KMS-11 (cell line): ENCODE measurements at regions not wholly inside any gene's neighbourhood (a gene's known extent, or its start where the extent isn't known, plus 50 kb on each side); places are given as distances from the start of the nearest gene placed in this dataset.

Experiments
- H2AFZ ChIP-seq: fragments of 200-600 bp; sonication (generic); 2 replicates; pipeline ENCODE4 v1.6.1; 2016; ENCODE audit warnings: antibody characterized with exemption, mixed run types, low read depth
- H3K27ac ChIP-seq: fragments of 200-600 bp; sonication (generic); 2 replicates; pipeline ENCODE4 v1.6.1; 2016; ENCODE audit warnings: mild to moderate bottlenecking, mixed run types
- H3K27me3 ChIP-seq: fragments of 200-600 bp; sonication (generic); 2 replicates; pipeline ENCODE4 v1.6.1; 2017; ENCODE audit warnings: mild to moderate bottlenecking, low read depth, mixed run types, moderate library complexity; ENCODE audit not compliant: insufficient read depth
- H3K36me3 ChIP-seq: fragments of 200-600 bp; sonication (generic); 2 replicates; pipeline ENCODE4 v1.6.1; 2017; ENCODE audit warnings: mild to moderate bottlenecking, mixed run types; ENCODE audit not compliant: insufficient read depth
- H3K4me1 ChIP-seq: fragments of 200-600 bp; sonication (generic); 2 replicates; pipeline ENCODE4 v1.6.1; 2016; ENCODE audit warnings: mild to moderate bottlenecking, low read depth, mixed run types; ENCODE audit not compliant: poor library complexity, severe bottlenecking
- H3K4me2 ChIP-seq: fragments of 200-600 bp; sonication (generic); 2 replicates; pipeline ENCODE4 v1.7.0; 2016; ENCODE audit warnings: mild to moderate bottlenecking, mixed run types
- H3K4me3 ChIP-seq: fragments of 200-600 bp; sonication (generic); IDR thresholded peaks from 2 replicates; pipeline ENCODE4 v1.6.1; 2017; ENCODE audit warnings: low read depth, low read length, mixed read lengths; ENCODE audit not compliant: insufficient read depth
- H3K79me2 ChIP-seq: fragments of 200-600 bp; sonication (generic); 2 replicates; pipeline ENCODE4 v1.6.1; 2016; ENCODE audit warnings: low read depth, mixed run types; ENCODE audit not compliant: insufficient read depth
- H3K9ac ChIP-seq: fragments of 200-600 bp; sonication (generic); 2 replicates; pipeline ENCODE4 v1.6.1; 2016; ENCODE audit warnings: mild to moderate bottlenecking, mixed run types
- H4K20me1 ChIP-seq: fragments of 200-600 bp; sonication (generic); 2 replicates; pipeline ENCODE4 v1.6.1; 2016; ENCODE audit warnings: mild to moderate bottlenecking, mixed run types; ENCODE audit not compliant: insufficient read depth
- TF ChIP-seq, protein P1 (sequence below): fragments of 200-600 bp; sonication (generic); conservative IDR thresholded peaks from 2 replicates; pipeline ENCODE4 v1.6.1; 2017; ENCODE audit warnings: low read depth, mild to moderate bottlenecking, antibody characterized with exemption, low read length, moderate library complexity, mixed read lengths

GRCh38 chr1:162930532-162930931 lies 69.6 kb upstream of the CCDC190 start:
- no peak overlapping the region for H3K27ac ChIP-seq
- H3K36me3 ChIP-seq = no peaks in the 10 kb centered on the region
- H2AFZ ChIP-seq = no peak overlapping the region
- no peak overlapping the region for H3K4me3 ChIP-seq
- no peaks in the 10 kb centered on the region for H4K20me1 ChIP-seq
- TF ChIP-seq, protein P1, sequence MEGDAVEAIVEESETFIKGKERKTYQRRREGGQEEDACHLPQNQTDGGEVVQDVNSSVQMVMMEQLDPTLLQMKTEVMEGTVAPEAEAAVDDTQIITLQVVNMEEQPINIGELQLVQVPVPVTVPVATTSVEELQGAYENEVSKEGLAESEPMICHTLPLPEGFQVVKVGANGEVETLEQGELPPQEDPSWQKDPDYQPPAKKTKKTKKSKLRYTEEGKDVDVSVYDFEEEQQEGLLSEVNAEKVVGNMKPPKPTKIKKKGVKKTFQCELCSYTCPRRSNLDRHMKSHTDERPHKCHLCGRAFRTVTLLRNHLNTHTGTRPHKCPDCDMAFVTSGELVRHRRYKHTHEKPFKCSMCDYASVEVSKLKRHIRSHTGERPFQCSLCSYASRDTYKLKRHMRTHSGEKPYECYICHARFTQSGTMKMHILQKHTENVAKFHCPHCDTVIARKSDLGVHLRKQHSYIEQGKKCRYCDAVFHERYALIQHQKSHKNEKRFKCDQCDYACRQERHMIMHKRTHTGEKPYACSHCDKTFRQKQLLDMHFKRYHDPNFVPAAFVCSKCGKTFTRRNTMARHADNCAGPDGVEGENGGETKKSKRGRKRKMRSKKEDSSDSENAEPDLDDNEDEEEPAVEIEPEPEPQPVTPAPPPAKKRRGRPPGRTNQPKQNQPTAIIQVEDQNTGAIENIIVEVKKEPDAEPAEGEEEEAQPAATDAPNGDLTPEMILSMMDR = no peak
- no peaks in the 10 kb centered on the region for H3K27me3 ChIP-seq
- no peaks in the 10 kb centered on the region for H3K79me2 ChIP-seq
- H3K4me2 ChIP-seq = no peak overlapping the region
- no peaks in the 10 kb centered on the region for H3K4me1 ChIP-seq
- no peak overlapping the region for H3K9ac ChIP-seq

- Histone ChIP-seq H3K27me3 (no peaks in the 10 kb centered on the region), H3K9ac (no peak overlapping the region), H4K20me1 (no peaks in the 10 kb centered on the region), H3K27ac (no peak overlapping the region), H3K36me3 (no peaks in the 10 kb centered on the region), H2AFZ (no peak overlapping the region), H3K79me2 (no peaks in the 10 kb centered on the region), H3K4me3 (no peak overlapping the region), H3K4me2 (no peak overlapping the region), H3K4me1 (no peaks in the 10 kb centered on the region)
- TF ChIP-seq, protein P1 = no peak
Measured at GRCh38 chr1:162929177-162929576, 68.2 kb upstream of the CCDC190 start.

- Histone ChIP-seq H2AFZ (no peak overlapping the region), H3K9ac (no peak overlapping the region)
Measured at GRCh38 chr1:162928141-162928540, 67.2 kb upstream of the CCDC190 start.

DNA sequence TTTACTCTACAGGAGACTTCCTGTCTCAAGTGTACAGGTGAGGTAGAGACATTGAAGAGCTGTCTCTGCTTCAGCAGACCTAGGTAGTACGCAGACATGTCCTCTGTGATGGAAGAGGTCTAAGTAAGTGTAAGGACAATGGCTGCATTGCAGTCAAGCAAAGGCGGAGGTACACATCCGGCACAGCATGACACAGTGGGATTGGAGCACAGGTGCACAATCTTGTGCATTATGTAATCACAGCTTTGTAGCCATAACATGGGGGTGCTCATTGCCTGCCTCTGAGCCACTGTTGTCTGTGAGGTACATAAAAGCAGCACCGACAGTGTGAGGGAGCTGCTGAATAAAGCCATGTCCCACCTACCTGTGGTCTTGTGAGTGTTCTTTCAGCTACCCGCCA lies 66.4 kb upstream of the CCDC190 start:
- H3K4me3 ChIP-seq = no peak overlapping the region
- H3K4me1 ChIP-seq = no peaks in the 10 kb centered on the region
- no peaks in the 10 kb centered on the region for H3K27me3 ChIP-seq
- H4K20me1 ChIP-seq = no peaks in the 10 kb centered on the region
- no peak overlapping the region for H3K9ac ChIP-seq
- no peak overlapping the region for H3K27ac ChIP-seq
- no peaks in the 10 kb centered on the region for H3K79me2 ChIP-seq
- no peak overlapping the region for H3K4me2 ChIP-seq
- H2AFZ ChIP-seq = no peak overlapping the region
- TF ChIP-seq, protein P1 = no peak
- no peaks in the 10 kb centered on the region for H3K36me3 ChIP-seq

More at GRCh38 chr1:162928141-162928540, 67.2 kb upstream of the CCDC190 start:
- H3K4me2 ChIP-seq = no peak overlapping the region
- H3K36me3 ChIP-seq = no peaks in the 10 kb centered on the region
- H3K27ac ChIP-seq = no peak overlapping the region
- no peaks in the 10 kb centered on the region for H3K27me3 ChIP-seq
- H3K4me3 ChIP-seq = no peak overlapping the region
- TF ChIP-seq, protein P1 = no peak
- no peaks in the 10 kb centered on the region for H3K79me2 ChIP-seq
- no peaks in the 10 kb centered on the region for H4K20me1 ChIP-seq
- H3K4me1 ChIP-seq = no peaks in the 10 kb centered on the region
